Renal cortex interstitium (tissue), 11 donors: ENCODE measurements at regions not wholly inside any gene's neighbourhood (a gene's known extent, or its start where the extent isn't known, plus 50 kb on each side); places are given as distances from the start of the nearest gene placed in this dataset.

ENCODE experiments used
- DNase-seq, 11 donors: peaks; one replicate each; pipeline ENCODE4 v3.0.0-alpha.2; 2013; ENCODE audit warnings: low read depth in 9 of 11, low spot score in 4 of 11; ENCODE audit errors: extremely low read depth in 1 of 11

DNA sequence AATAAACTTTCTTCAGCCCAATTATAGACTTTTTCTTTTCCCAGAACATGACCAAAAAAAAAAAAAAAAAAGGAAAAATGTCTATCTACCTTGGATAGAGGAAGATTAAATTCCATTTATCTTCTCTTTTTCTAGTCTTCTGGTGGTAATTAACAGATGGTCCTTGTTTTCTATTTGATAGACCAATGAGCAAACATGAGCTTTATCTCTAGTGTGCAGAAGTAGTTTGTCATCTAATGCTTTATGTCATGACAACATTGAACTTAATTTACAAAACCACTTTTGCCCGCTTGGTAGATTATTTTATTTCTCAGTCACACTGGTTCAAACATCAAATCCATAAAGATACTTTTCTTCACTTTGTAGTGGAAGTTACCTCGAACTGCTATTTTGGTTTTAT lies 69.5 kb upstream of the ELL2 start:
- no peak for DNase-seq

GRCh38 chr5:96026406-96027041 lies 64.9 kb upstream of the ELL2 start:
- DNase-seq, result no peak

GRCh38 chr5:96024683-96025475 lies 63.2 kb upstream of the ELL2 start:
- no peak for DNase-seq

DNA sequence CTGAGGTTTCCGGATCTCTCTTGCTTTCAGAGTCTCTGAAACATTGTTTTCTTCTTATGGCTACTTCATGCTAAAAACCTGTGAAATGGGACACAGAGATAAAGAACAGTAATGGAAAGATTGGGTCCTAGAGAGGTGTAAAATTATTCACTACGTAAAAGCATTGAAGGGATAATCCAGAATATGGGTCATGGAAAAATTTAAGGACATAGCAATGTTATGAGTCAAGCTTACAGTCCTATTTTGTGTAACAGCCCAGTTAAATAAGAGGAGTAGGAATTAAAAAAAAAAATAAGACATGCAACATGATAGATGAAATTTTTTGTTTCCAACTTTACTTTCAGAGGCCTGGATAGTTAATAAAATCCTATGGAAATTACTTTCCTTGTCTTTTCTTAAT lies 61.9 kb upstream of the ELL2 start:
- no peak for DNase-seq

- no peak for DNase-seq
These were observed 61.3 kb upstream of the ELL2 start for GRCh38 chr5:96022971-96023370.

- no peak for DNase-seq
These were observed 56.3 kb upstream of the ELL2 start for GRCh38 chr5:96017951-96018350.

- DNase-seq, result no peak
These were observed 54.6 kb upstream of the ELL2 start for GRCh38 chr5:96016216-96016615.

DNA sequence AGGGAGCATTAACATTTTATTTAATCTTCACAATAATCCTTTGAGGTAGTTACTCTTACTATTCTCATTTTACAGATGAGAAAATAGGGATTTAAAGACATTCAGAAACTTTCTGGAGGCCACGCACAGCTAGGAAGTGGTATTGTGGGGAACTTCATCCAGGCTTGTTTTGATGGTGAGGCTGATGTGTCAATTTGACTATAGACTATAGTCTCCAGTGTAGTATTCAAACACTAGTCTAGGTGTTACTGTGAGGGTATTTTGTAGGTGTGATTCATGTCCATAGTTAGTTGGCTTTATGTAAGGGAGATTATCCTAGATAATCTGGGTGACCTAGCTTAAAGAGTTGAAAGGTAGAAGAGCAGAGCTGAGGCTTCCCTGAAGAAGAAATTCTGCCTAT lies 54.1 kb upstream of the ELL2 start:
- DNase-seq, result no peak

DNA sequence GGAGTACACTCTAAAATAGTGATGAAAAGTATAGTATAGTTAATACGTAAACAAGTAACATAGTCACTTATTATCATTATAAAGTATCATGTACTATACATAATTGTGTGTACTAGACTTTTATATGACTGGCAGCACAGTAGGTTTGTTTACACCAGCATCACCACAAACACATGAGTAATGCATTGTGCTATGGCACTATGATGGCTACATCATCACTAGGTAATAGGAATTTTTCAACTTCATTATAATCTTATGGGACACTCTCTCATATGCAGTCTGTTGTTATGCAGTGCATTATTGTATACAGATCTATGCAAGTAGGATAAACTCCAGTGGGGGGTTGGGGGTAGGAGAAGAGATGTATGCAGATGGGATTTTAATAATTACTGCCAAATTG lies 52.7 kb upstream of the ELL2 start:
- DNase-seq, result no peak

GRCh38 chr5:96013254-96013653 lies 51.6 kb upstream of the ELL2 start:
- no peak for DNase-seq

- DNase-seq, result no peak
These were observed 50.7 kb upstream of the ELL2 start for GRCh38 chr5:96012399-96012798.
